Thoracic aorta (tissue), 2 donors: ENCODE measurements at regions not wholly inside any gene's neighbourhood (a gene's known extent, or its start where the extent isn't known, plus 50 kb on each side); places are given as distances from the start of the nearest gene placed in this dataset.

Experiments
- ATAC-seq: fragments of 150-250 bp; one replicate; pipeline ENCODE4 v1.8.0; 2017; ENCODE audit warnings: low read depth; ENCODE audit not compliant: insufficient number of reproducible peaks, low FRiP score
- DNase-seq: peaks from one replicate; pipeline ENCODE4 v3.0.0-alpha.2; 2020; ENCODE audit warnings: low spot score
- H3K27ac ChIP-seq, 2 donors: fragments of 200-600 bp; sonication (generic); 1 replicate in 1 of 2; 2 replicates in 1 of 2; pipeline ENCODE4 v1.5.1; 2016; ENCODE audit warnings: mild to moderate bottlenecking in 2 of 2, moderate library complexity in 2 of 2
- H3K27me3 ChIP-seq: fragments of 200-600 bp; sonication (generic); replicated peaks from 2 replicates; pipeline ENCODE4 v1.6.0; 2016; ENCODE audit warnings: mild to moderate bottlenecking; ENCODE audit not compliant: insufficient read depth
- H3K36me3 ChIP-seq: fragments of 200-600 bp; sonication (generic); one replicate; pipeline ENCODE4 v1.5.1; 2016
- H3K4me1 ChIP-seq, 2 donors: fragments of 200-600 bp; sonication (generic); 1 replicate in 1 of 2; 2 replicates in 1 of 2; pipeline versions ENCODE4 v1.5.1 to v1.6.0; 2016; ENCODE audit warnings: low read depth in 2 of 2, mild to moderate bottlenecking in 1 of 2; ENCODE audit not compliant: control insufficient read depth in 1 of 2
- H3K4me3 ChIP-seq: fragments of 200-600 bp; sonication (generic); 2 replicates; pipeline ENCODE4 v1.5.1; 2016; ENCODE audit warnings: mild to moderate bottlenecking
- H3K9me3 ChIP-seq: fragments of 200-600 bp; sonication (generic); 2 replicates; pipeline ENCODE4 v1.5.1; 2016
- CTCF ChIP-seq: fragments of 200-600 bp; sonication (generic); IDR thresholded peaks from one replicate; pipeline ENCODE4 v1.5.1; 2019; ENCODE audit warnings: antibody characterized with exemption

GRCh38 chr9:90998573-90998972, 197.0 kb downstream of the SYK start:
- ATAC-seq = no peak
- no peak for TF ChIP-seq CTCF
- no peak overlapping the region for H3K27ac ChIP-seq

GRCh38 chr9:90999425-91000397, 198.1 kb downstream of the SYK start:
- no peaks in the 10 kb centered on the region for H3K36me3 ChIP-seq
- peaks cover 0 to 9% of the 10 kb centered on the region in 2 donors for H3K4me1 ChIP-seq
- ATAC-seq (no peak), DNase-seq (no peak)
- H3K4me3 ChIP-seq = no peak overlapping the region
- H3K27me3 ChIP-seq = no peaks in the 10 kb centered on the region
- TF ChIP-seq CTCF = no peak
- no peak overlapping the region for H3K27ac ChIP-seq
- no peaks in the 10 kb centered on the region for H3K9me3 ChIP-seq

More at GRCh38 chr9:90998573-90998972, 197.0 kb downstream of the SYK start:
- Histone ChIP-seq H3K27me3 (no peaks in the 10 kb centered on the region), H3K9me3 (no peaks in the 10 kb centered on the region), H3K4me1 (peaks cover 0 to 9% of the 10 kb centered on the region in 2 donors), H3K4me3 (no peak overlapping the region), H3K36me3 (no peaks in the 10 kb centered on the region)
- DNase-seq = no peak

- Histone ChIP-seq H3K4me3 (no peak overlapping the region), H3K4me1 (peaks cover 0 to 9% of the 10 kb centered on the region in 2 donors), H3K27ac (no peak overlapping the region), H3K36me3 (no peaks in the 10 kb centered on the region), H3K9me3 (no peaks in the 10 kb centered on the region), H3K27me3 (no peaks in the 10 kb centered on the region)
- ATAC-seq (no peak), DNase-seq (no peak)
- no peak for TF ChIP-seq CTCF
Observed at GRCh38 chr9:91001146-91001611, 199.6 kb downstream of the SYK start.

GRCh38 chr9:91004484-91004883, 202.9 kb downstream of the SYK start:
- Histone ChIP-seq H3K27me3 (no peaks in the 10 kb centered on the region), H3K4me3 (no peak overlapping the region), H3K27ac (no peak overlapping the region), H3K36me3 (no peaks in the 10 kb centered on the region), H3K9me3 (no peaks in the 10 kb centered on the region), H3K4me1 (peaks cover 0 to 8% of the 10 kb centered on the region in 2 donors)
- DNase-seq (no peak), ATAC-seq (no peak)
- TF ChIP-seq CTCF = no peak

GRCh38 chr9:91004992-91005391, 203.4 kb downstream of the SYK start:
- Histone ChIP-seq H3K36me3 (no peaks in the 10 kb centered on the region), H3K4me1 (peaks cover 0 to 2% of the 10 kb centered on the region in 2 donors), H3K27ac (no peak overlapping the region), H3K4me3 (no peak overlapping the region), H3K27me3 (no peaks in the 10 kb centered on the region), H3K9me3 (no peaks in the 10 kb centered on the region)
- ATAC-seq (no peak), DNase-seq (no peak)
- no peak for TF ChIP-seq CTCF
